Ishikawa (cell line): ENCODE measurements at regions not wholly inside any gene's neighbourhood (a gene's known extent, or its start where the extent isn't known, plus 50 kb on each side); places are given as distances from the start of the nearest gene placed in this dataset.

Experiments
- CEBPB ChIP-seq: IDR thresholded peaks from 2 replicates; pipeline ENCODE4 v1.6.1; 2012
- CREB1 ChIP-seq: IDR thresholded peaks from 2 replicates; pipeline ENCODE4 v1.6.1; 2012; ENCODE audit warnings: low read depth
- EGR1 ChIP-seq: IDR thresholded peaks from 2 replicates; pipeline ENCODE4 v1.6.1; 2012
- EP300 ChIP-seq: IDR thresholded peaks from 2 replicates; pipeline ENCODE4 v1.6.1; 2012; ENCODE audit warnings: borderline replicate concordance
- FOXM1 ChIP-seq: IDR thresholded peaks from 2 replicates; pipeline ENCODE4 v1.6.1; 2012; ENCODE audit warnings: low read depth, borderline replicate concordance
- NFIC ChIP-seq: IDR thresholded peaks from 2 replicates; pipeline ENCODE4 v1.6.1; 2012
- RAD21 ChIP-seq: IDR thresholded peaks from 2 replicates; pipeline ENCODE4 v1.6.1; 2012; ENCODE audit warnings: low read depth
- TAF1 ChIP-seq: IDR thresholded peaks from 2 replicates; pipeline ENCODE4 v1.6.1; 2012; ENCODE audit warnings: low read depth, mild to moderate bottlenecking
- TCF12 ChIP-seq: IDR thresholded peaks from 2 replicates; pipeline ENCODE4 v1.6.1; 2012; ENCODE audit warnings: low read depth
- TEAD4 ChIP-seq: IDR thresholded peaks from 2 replicates; pipeline ENCODE4 v1.6.1; 2012
- USF1 ChIP-seq: IDR thresholded peaks from 2 replicates; pipeline ENCODE4 v1.6.1; 2012
- YY1 ChIP-seq: IDR thresholded peaks from 2 replicates; pipeline ENCODE4 v1.6.1; 2012; ENCODE audit warnings: low read depth
- ZBTB7A ChIP-seq: IDR thresholded peaks from 2 replicates; pipeline ENCODE4 v1.6.1; 2012; ENCODE audit warnings: low read depth
- TF ChIP-seq, protein P1 (sequence below): IDR thresholded peaks from 2 replicates; pipeline ENCODE4 v1.6.1; 2012
- TF ChIP-seq, protein P2 (sequence below): IDR thresholded peaks from 2 replicates; pipeline ENCODE4 v1.6.1; 2012; ENCODE audit warnings: low read depth, mild to moderate bottlenecking

DNA sequence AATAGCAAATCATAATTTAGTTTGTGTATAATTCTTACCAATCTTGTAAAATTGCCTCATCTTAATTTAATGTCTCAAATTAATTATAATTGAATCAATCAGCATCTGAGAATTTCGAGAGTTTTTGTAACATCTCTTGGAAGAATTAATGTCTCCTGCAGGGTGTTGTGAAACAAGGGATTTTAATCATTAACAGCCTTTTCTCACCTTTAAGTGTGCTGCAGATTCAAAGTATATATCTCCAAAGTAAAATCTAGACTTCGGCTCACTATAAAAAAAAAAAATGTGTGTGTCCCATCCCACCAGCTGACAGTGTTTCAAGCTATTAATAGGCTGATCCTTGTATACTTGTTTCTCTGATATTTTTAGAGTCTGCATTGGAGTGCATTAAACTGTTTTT, 603.1 kb downstream of the ETNK1 start:
- TF ChIP-seq TCF12: no peak
- no peak for TF ChIP-seq TAF1
- TF ChIP-seq USF1: no peak

- TF ChIP-seq USF1 (no peak), TCF12 (no peak), TEAD4 (no peak), FOXM1 (no peak), NFIC (no peak), CEBPB (no peak), ZBTB7A (no peak), YY1 (no peak), EP300 (no peak), RAD21 (no peak), TAF1 (no peak), CREB1 (no peak), EGR1 (no peak)
- TF ChIP-seq, protein P1, sequence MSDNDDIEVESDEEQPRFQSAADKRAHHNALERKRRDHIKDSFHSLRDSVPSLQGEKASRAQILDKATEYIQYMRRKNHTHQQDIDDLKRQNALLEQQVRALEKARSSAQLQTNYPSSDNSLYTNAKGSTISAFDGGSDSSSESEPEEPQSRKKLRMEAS: no peak
- TF ChIP-seq, protein P2, sequence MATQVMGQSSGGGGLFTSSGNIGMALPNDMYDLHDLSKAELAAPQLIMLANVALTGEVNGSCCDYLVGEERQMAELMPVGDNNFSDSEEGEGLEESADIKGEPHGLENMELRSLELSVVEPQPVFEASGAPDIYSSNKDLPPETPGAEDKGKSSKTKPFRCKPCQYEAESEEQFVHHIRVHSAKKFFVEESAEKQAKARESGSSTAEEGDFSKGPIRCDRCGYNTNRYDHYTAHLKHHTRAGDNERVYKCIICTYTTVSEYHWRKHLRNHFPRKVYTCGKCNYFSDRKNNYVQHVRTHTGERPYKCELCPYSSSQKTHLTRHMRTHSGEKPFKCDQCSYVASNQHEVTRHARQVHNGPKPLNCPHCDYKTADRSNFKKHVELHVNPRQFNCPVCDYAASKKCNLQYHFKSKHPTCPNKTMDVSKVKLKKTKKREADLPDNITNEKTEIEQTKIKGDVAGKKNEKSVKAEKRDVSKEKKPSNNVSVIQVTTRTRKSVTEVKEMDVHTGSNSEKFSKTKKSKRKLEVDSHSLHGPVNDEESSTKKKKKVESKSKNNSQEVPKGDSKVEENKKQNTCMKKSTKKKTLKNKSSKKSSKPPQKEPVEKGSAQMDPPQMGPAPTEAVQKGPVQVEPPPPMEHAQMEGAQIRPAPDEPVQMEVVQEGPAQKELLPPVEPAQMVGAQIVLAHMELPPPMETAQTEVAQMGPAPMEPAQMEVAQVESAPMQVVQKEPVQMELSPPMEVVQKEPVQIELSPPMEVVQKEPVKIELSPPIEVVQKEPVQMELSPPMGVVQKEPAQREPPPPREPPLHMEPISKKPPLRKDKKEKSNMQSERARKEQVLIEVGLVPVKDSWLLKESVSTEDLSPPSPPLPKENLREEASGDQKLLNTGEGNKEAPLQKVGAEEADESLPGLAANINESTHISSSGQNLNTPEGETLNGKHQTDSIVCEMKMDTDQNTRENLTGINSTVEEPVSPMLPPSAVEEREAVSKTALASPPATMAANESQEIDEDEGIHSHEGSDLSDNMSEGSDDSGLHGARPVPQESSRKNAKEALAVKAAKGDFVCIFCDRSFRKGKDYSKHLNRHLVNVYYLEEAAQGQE: no peak
Observed at GRCh38 chr12:23230899-23231298, 605.9 kb downstream of the ETNK1 start.

DNA sequence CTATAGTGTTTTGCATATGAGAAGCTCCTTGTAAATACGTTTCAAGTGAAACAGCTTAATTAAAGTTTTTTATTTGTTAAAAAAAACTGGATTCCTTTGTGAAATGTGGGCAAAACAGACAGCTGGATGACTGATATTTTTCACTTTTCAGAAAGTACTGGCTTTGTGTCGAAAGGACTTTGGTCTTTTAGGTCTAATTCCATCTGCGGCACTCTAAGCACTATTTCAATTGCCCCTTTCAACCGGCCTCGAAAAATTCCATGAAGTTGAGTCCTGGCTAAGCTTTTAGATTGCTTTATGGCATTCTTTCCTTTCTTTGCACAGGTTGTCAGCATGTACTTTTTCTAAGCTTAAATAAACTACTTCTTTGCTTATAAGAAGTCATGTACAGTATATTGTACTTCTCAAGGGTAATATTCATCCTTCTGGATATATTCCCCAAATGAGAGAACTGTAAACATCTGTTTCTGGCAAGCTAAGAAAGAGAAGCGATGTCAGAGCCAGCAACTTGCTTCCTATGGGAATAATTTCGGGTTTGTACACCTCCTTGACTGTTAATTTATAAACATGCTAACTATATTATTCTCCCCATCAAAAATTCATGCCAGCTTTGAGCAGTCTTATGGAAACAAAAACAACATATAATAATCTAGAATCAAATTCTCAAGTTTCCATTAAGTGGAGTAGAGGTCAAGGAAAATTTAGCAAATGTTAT, 611.3 kb downstream of the ETNK1 start:
- TF ChIP-seq CEBPB: no peak
- TF ChIP-seq RAD21: no peak
- TF ChIP-seq ZBTB7A: no peak
- TF ChIP-seq TCF12: no peak
- TF ChIP-seq, protein P1: no peak
- no peak for TF ChIP-seq TEAD4
- no peak for TF ChIP-seq TAF1
- no peak for TF ChIP-seq CREB1
- TF ChIP-seq NFIC: no peak
- no peak for TF ChIP-seq FOXM1
- TF ChIP-seq EP300: no peak
- TF ChIP-seq, protein P2: no peak
- TF ChIP-seq USF1: no peak
- TF ChIP-seq EGR1: no peak
- no peak for TF ChIP-seq YY1

- TF ChIP-seq YY1 (no peak), NFIC (no peak), TCF12 (no peak), EGR1 (no peak), TAF1 (no peak), ZBTB7A (no peak), CEBPB (no peak), FOXM1 (no peak)
- TF ChIP-seq, protein P2: no peak
Observed at GRCh38 chr12:23236811-23237210, 611.8 kb downstream of the ETNK1 start.
